ENCODE measurements at regions not wholly inside any gene's neighbourhood (a gene's known extent, or its start where the extent isn't known, plus 50 kb on each side); places are given as distances from the start of the nearest gene placed in this dataset.

- no peak overlapping the region for H3K27ac Mint-ChIP-seq
- H3K27me3 Mint-ChIP-seq, result no peaks in the 10 kb centered on the region
- no peaks in the 10 kb centered on the region for H3K9me3 Mint-ChIP-seq
- no peak overlapping the region for H3K4me3 Mint-ChIP-seq
- peaks cover 8% of the 10 kb centered on the region for H3K4me1 Mint-ChIP-seq (ENCODE audit: unreplicated experiment)
- DNase-seq (ENCODE audit: extremely low spot score, unreplicated experiment), result no peak
- no peaks in the 10 kb centered on the region for H3K36me3 Mint-ChIP-seq
- TF ChIP-seq CTCF (conservative IDR thresholded peaks at IDR 0.05), result no peak
These were observed 202.3 kb downstream of the OGFRL1 start for GRCh38 chr6:71490876-71491275.

- no peak overlapping the region for H3K4me3 Mint-ChIP-seq
These were observed 203.2 kb downstream of the OGFRL1 start for GRCh38 chr6:71491844-71492243.

GRCh38 chr6:71492668-71493067 is 204.1 kb downstream of the OGFRL1 start:
- DNase-seq (ENCODE audit: extremely low spot score, unreplicated experiment), result no peak
- Mint-ChIP-seq H3K4me1 (ENCODE audit: unreplicated experiment) (peaks cover 8% of the 10 kb centered on the region), H3K36me3 (no peaks in the 10 kb centered on the region), H3K27me3 (no peaks in the 10 kb centered on the region), H3K9me3 (no peaks in the 10 kb centered on the region), H3K4me3 (no peak overlapping the region), H3K27ac (no peak overlapping the region)
- no peak for TF ChIP-seq CTCF (conservative IDR thresholded peaks at IDR 0.05)

More at GRCh38 chr6:71491844-71492243, 203.2 kb downstream of the OGFRL1 start:
- no peak for DNase-seq (ENCODE audit: extremely low spot score, unreplicated experiment)
- Mint-ChIP-seq H3K27me3 (no peaks in the 10 kb centered on the region), H3K27ac (no peak overlapping the region), H3K36me3 (no peaks in the 10 kb centered on the region), H3K9me3 (no peaks in the 10 kb centered on the region), H3K4me1 (ENCODE audit: unreplicated experiment) (peaks cover 8% of the 10 kb centered on the region)
- no peak for TF ChIP-seq CTCF (conservative IDR thresholded peaks at IDR 0.05)

GRCh38 chr6:71496018-71496721 is 207.6 kb downstream of the OGFRL1 start:
- no peak for TF ChIP-seq CTCF (conservative IDR thresholded peaks at IDR 0.05)

GRCh38 chr6:71496722-71497033 is 208.1 kb downstream of the OGFRL1 start:
- Mint-ChIP-seq H3K4me1 (ENCODE audit: unreplicated experiment) (no peaks in the 10 kb centered on the region), H3K36me3 (no peaks in the 10 kb centered on the region), H3K27me3 (no peaks in the 10 kb centered on the region), H3K27ac (no peak overlapping the region), H3K9me3 (no peaks in the 10 kb centered on the region), H3K4me3 (no peak overlapping the region)
- no peak for DNase-seq (ENCODE audit: extremely low spot score, unreplicated experiment)
- TF ChIP-seq CTCF (conservative IDR thresholded peaks at IDR 0.05), result no peak

More at GRCh38 chr6:71496018-71496721, 207.6 kb downstream of the OGFRL1 start:
- no peak for DNase-seq (ENCODE audit: extremely low spot score, unreplicated experiment)
- Mint-ChIP-seq H3K36me3 (no peaks in the 10 kb centered on the region), H3K9me3 (no peaks in the 10 kb centered on the region), H3K27me3 (no peaks in the 10 kb centered on the region), H3K4me3 (no peak overlapping the region), H3K27ac (no peak overlapping the region), H3K4me1 (ENCODE audit: unreplicated experiment) (no peaks in the 10 kb centered on the region)

- Mint-ChIP-seq H3K4me1 (ENCODE audit: unreplicated experiment) (no peaks in the 10 kb centered on the region), H3K36me3 (no peaks in the 10 kb centered on the region), H3K9me3 (no peaks in the 10 kb centered on the region), H3K27ac (no peak overlapping the region), H3K4me3 (no peak overlapping the region), H3K27me3 (no peaks in the 10 kb centered on the region)
- no peak for DNase-seq (ENCODE audit: extremely low spot score, unreplicated experiment)
- TF ChIP-seq CTCF (conservative IDR thresholded peaks at IDR 0.05), result no peak
These were observed 210.0 kb downstream of the OGFRL1 start for GRCh38 chr6:71498638-71499037.

Data from type B pancreatic cell (in vitro differentiated cells).